Activated effector memory CD4-positive, alpha-beta T cell treated with anti-CD3 and anti-CD28 coated beads, Interleukin-2, amount 50 U/mL, for 16 hours (primary cell): ENCODE measurements at regions not wholly inside any gene's neighbourhood (a gene's known extent, or its start where the extent isn't known, plus 50 kb on each side); places are given as distances from the start of the nearest gene placed in this dataset.
"Not testable (repeated sequence)": the region's sequence is repeated elsewhere in the genome, so short reads cannot be mapped to it uniquely, and the experiment has no call there.

Experiments
- DNase-seq: peaks from one replicate; pipeline ENCODE4 v3.0.0-alpha.2; 2020

DNA sequence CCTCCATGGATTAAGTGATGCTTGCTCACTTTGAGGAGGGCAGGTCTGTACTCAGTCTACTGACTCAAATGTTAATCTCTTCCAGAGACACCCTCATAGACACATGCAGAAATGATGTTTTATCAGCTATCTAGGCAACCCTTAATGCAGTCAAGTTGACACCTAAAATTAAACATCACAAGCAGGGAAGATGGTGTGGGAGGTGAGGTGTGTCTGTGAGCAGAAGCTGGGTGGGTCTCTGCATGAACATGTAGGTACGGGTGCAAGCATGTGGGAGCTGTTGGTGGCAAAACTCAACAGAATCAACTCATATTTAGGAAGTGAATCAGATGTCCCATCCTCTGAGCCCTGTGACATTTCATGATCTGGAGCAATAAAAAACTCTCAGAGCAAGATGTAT, 249.2 kb upstream of the SGCG start:
- no peak for DNase-seq

DNA sequence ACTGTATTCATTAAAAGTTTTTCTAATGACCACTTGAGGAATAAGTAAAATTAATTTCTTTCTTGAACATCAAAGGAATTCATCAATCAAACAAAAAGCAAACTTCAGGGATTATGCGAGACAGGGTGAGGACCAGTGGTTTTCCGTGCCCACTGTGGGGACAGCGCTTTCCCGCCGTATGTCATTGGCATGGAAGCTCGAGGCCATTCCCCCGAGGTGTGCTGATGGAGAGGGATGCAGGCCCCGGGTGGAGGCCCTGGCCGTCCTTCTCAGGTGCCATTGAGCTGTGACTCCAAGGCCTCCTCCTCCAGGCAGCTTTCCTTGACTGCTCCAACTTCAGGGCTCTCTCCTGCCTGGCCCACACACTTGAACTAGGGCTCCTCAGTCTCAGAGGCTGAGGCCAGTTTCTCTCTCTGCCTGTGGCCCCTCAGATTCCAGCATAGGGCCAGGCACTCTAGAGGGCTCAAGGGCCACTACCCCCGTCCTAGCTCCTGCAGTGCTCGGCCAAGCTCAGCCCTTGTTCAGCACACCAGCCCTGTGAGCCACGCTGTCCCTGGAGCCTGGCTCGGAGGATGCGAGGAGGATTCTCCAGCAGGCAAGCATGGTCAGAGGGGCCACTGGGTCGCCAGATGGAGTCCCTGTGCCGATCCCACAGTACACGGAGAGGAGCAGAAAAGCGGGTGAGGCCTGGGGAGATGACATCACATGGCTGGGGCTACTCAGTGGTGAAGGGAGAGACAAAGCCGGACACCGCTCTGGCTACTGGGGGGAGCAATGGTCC, 248.0 kb upstream of the SGCG start:
- not testable (repeated sequence) for DNase-seq

DNA sequence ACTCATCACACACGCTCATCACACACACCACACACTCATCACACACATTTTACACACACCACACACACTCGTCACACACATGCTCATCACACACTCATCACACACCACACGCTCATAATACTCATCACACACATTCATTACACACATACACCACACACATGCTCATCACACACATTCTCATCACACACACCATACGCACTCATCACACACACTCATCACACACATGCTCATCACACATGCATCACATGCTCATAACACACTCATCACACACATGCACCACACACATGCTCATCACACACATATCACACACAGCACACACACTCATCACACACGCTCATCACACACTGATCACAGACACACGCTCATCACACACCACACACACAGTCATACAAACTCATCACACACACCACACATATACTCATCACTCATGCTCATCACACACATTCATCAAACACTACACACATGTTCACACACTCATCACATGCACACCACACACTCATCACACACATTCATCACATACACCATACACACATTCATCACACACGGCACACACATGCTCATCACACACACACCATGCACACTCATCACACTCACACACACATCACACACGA, 247.1 kb upstream of the SGCG start:
- no peak for DNase-seq

- no peak for DNase-seq
Measured at GRCh38 chr13:22934744-22935523, 245.8 kb upstream of the SGCG start.

GRCh38 chr13:22936228-22936627, 244.6 kb upstream of the SGCG start:
- no peak for DNase-seq

- no peak for DNase-seq
Measured at GRCh38 chr13:22937241-22937640, 243.5 kb upstream of the SGCG start.

DNA sequence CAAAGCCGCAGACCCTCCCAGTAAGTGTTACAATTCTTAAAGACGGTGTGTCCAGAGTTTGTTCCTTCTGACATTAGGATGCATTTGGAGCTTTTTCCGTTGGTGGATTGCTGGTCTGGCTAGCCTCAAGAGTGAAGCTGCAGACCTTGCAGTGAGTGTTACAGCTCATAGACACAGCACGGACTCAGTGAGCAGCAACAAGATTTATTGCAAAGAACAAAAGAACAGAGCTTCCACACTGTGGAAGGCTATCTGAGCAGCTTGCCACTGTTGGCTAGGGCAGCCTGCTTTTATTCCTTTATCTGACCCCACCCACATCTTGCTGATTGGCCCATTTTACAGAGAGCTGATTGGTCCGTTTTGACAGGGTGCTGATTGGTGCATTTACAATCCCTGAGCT, 242.8 kb upstream of the SGCG start:
- DNase-seq = no peak

DNA sequence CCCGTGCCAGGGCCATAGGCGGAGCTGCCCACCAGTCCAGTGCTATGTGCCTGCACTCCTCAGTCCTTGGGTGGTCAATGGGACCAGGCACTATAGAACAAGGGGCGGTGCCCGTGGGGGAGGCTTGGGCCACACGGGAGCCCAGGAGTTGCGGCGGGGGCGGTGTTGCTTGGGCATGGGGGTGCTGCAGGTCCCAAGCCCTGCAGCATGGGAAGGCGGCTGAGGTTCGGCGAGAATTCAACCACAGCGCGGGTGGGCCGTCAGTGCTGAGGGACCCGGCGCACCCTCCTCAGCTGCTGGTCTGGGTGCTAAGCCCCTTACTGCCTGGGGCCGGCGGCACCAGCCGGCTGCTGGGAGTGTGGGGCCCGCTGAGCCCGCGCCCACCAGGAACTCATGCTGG, 242.2 kb upstream of the SGCG start:
- DNase-seq = no peak

DNA sequence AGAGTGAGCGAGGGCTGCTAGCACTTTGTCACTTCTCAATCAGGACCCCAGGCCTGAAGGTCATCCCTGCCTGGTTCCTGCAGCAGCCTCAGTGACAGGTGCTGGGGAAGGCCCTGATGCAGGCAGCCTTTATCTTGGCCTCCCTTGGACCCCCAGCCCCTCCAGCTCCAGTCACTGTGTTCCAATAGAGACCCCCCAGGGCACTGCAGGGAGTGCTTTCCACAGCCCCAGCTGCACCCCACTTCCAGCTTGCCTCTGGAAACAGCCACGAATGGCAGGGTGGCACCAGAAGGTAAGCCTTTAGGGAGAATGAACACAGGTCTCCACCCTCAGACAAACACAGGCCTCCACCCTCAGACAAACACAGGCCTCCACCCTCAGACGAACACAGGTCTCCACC, 241.6 kb upstream of the SGCG start:
- no peak for DNase-seq

- no peak for DNase-seq
Measured at GRCh38 chr13:22940090-22940710, 240.6 kb upstream of the SGCG start.

DNA sequence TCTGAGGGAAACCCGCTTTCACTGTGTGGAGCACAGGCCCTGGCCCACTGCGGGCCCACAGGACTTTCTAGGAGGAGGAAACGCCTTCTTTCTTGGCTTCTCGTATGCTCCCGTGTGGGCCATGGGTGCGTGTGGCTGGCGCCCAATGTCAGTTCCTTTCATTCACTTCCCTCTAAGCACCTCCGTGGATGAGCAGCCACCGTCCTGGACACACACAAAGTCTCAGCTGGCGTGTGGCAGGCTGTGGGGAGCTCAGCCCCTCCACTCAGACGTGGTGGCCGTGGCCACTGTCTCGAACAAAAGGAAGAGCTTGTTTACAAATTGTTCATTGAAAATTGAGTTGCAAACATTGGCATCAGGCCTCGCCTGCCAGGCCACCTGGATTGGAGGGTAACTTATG, 240.0 kb upstream of the SGCG start:
- DNase-seq = no peak

GRCh38 chr13:22941495-22941894, 239.3 kb upstream of the SGCG start:
- DNase-seq = not testable (repeated sequence)

GRCh38 chr13:22942831-22943230, 237.9 kb upstream of the SGCG start:
- DNase-seq = not testable (repeated sequence)

DNA sequence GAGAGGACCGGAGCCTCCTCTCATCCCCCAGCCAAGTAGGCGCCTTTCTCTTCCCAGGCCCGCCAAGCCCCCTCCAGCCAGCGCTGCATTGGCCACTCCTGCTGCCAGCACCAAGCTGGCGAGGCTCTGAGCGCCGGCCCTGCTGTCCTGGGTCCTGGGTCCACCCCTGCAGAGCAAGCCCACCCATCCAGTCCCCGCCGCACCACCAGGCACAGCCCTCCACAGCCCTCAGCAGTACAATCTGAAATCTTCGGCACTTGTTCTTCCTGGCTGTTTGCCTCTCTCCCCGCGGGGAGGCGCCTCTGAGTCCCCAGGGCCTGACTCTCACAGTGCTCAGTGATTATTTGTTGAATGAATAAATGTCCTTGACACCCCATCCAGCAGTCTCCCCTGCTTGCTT, 236.4 kb upstream of the SGCG start:
- no peak for DNase-seq

GRCh38 chr13:22945321-22946226, 235.2 kb upstream of the SGCG start:
- DNase-seq = no peak

GRCh38 chr13:22948421-22948820, 232.4 kb upstream of the SGCG start:
- DNase-seq = no peak

- not testable (repeated sequence) for DNase-seq
Measured at GRCh38 chr13:22952018-22952417, 228.8 kb upstream of the SGCG start.

- DNase-seq = not testable (repeated sequence)
Measured at GRCh38 chr13:22955147-22955546, 225.6 kb upstream of the SGCG start.

DNA sequence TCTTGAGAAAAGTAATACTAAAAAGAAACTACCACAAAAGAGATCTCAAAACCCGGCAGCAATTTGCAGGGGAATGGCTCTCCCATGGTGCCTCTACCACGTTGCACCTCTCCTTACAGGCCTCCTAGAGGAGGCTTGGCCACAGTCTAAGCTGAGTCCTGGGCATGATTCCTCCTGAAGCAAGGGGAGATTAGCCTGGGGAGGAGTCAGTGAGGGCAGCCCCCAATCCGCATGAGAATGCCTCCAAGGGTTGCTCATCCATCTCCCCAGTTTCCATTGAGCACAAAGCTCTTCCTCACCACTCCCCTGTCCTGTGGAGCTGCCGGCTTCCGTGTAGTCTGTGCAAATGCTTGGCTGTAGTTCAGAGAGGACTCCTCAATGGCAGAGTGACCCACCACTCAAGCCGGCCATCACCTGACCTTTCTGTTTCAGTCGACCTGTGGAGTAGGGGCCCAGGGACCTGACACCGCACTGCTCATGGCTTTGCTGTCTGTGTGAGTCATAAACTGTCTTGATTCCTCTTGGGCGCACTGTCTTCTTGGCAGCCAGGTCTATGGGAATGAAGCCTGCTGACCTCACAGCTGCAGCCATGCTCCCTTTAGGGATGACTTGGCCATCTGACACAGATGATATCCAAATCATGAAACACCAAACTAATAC, 224.2 kb upstream of the SGCG start:
- DNase-seq = not testable (repeated sequence)

DNA sequence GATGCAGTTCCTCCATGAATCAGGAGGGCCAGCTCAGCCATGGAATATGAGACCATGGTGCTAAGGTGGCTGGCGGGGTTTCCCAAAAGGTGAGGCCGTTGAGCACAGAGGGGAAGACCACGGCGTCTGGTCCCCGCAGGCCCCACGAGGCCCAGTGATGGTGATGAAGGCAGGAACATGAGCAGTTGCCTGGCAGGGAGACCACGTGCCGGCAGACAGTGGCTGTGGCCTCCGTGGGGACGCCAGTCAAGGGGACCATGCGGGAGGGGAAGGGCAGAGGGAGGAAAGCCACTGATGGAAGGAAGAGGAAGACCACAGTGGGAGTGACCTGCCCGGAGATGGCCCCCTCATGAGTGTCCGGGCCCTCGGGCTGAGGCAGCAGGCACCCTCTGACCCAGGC, 220.9 kb upstream of the SGCG start:
- not testable (repeated sequence) for DNase-seq

GRCh38 chr13:22960827-22961226, 220.0 kb upstream of the SGCG start:
- DNase-seq = no peak

- DNase-seq = not testable (repeated sequence)
Measured at GRCh38 chr13:22961342-22961741, 219.4 kb upstream of the SGCG start.
